WI38 (cell line): ENCODE measurements at regions not wholly inside any gene's neighbourhood (a gene's known extent, or its start where the extent isn't known, plus 50 kb on each side); places are given as distances from the start of the nearest gene placed in this dataset.

Experiments used
- H3K4me3 ChIP-seq: 2 replicates; pipeline ENCODE4 v1.5.1; 2011; ENCODE audit warnings: low read depth, mild to moderate bottlenecking, control low read depth, low read length
- TF ChIP-seq, protein P1 (sequence below): IDR thresholded peaks from 2 replicates; pipeline ENCODE4 v1.5.1; 2012; ENCODE audit warnings: low read depth, mild to moderate bottlenecking, control low read depth, low read length

DNA sequence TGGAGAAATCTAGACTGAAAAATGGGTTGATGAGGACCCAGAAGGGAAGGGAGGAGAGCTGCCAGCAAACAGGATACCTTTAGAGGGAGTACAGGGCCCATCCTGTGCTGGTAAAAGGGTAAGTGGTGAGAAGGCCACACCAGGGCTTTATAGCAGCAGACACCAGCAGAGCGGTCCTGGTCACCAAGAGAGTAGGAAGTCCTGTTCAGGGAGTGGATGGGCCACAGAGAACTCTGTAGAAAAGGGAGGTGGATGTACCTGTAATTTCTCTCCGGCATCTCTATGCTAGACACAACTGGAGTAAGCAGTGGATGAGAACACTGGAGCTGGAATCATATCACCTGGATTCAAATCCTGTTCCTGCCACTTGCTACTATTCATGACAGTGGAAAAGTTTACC, 867.2 kb downstream of the CCSER2 start:
- TF ChIP-seq, protein P1, sequence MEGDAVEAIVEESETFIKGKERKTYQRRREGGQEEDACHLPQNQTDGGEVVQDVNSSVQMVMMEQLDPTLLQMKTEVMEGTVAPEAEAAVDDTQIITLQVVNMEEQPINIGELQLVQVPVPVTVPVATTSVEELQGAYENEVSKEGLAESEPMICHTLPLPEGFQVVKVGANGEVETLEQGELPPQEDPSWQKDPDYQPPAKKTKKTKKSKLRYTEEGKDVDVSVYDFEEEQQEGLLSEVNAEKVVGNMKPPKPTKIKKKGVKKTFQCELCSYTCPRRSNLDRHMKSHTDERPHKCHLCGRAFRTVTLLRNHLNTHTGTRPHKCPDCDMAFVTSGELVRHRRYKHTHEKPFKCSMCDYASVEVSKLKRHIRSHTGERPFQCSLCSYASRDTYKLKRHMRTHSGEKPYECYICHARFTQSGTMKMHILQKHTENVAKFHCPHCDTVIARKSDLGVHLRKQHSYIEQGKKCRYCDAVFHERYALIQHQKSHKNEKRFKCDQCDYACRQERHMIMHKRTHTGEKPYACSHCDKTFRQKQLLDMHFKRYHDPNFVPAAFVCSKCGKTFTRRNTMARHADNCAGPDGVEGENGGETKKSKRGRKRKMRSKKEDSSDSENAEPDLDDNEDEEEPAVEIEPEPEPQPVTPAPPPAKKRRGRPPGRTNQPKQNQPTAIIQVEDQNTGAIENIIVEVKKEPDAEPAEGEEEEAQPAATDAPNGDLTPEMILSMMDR, result no peak
- no peak overlapping the region for H3K4me3 ChIP-seq

DNA sequence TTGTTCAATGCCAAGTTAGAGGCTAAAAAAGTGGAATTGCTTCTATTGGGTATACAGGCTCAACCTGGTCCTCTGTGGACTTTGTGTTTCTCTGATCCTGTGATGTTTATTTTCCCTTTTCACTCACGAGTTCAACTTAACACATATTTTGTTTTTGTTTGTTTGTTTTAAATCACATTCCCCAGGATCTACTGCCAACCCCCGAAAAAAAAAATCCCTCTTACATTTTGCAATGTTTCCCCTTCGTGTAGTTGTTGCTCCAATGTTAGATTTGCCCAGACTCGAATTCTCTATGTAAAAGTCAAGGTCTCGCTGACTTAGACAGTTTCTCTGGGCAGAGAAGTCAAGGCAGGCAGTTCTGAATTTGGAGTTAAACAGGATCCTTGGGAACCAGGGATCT, 876.4 kb downstream of the CCSER2 start:
- TF ChIP-seq, protein P1, result no peak
- no peak overlapping the region for H3K4me3 ChIP-seq

GRCh38 chr10:85212526-85212925, 884.1 kb downstream of the CCSER2 start:
- no peak overlapping the region for H3K4me3 ChIP-seq
- TF ChIP-seq, protein P1, result no peak

DNA sequence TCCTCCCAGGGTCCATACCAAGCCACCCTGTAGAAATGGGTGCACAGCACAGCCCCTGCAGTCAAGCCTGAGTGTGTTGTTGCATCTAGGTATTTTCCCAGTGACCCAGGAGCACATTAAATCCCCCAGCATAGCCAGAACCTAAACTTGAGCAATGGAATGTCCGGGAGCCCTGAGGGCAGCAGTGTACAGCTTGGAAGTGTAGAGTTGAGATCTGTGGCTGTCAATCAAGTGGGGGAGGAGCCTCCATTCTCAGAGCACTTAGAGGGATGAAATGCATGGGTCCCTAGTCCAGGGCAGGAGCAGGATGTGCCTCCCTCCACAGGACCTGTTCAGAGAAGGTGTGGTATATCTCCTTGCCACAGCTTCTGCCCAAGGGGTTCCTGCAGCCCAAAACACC, 885.1 kb downstream of the CCSER2 start:
- TF ChIP-seq, protein P1, result no peak
- no peak overlapping the region for H3K4me3 ChIP-seq

GRCh38 chr10:85222300-85222699, 893.9 kb downstream of the CCSER2 start:
- no peak overlapping the region for H3K4me3 ChIP-seq
- TF ChIP-seq, protein P1, result no peak

- TF ChIP-seq, protein P1, result no peak
- H3K4me3 ChIP-seq, result no peak overlapping the region
Measured at GRCh38 chr10:85224366-85224940, 896.1 kb downstream of the CCSER2 start.

GRCh38 chr10:85225311-85225710, 896.9 kb downstream of the CCSER2 start:
- no peak overlapping the region for H3K4me3 ChIP-seq
- TF ChIP-seq, protein P1, result no peak
